Colonic mucosa (tissue), 4 donors: ENCODE measurements at regions not wholly inside any gene's neighbourhood (a gene's known extent, or its start where the extent isn't known, plus 50 kb on each side); places are given as distances from the start of the nearest gene placed in this dataset.

Experiments used
- DNase-seq: peaks from one replicate; pipeline ENCODE4 v3.0.0-alpha.2; 2020
- H3K27ac ChIP-seq: fragments of 200-600 bp; one replicate; pipeline ENCODE4 v1.8.0; 2021
- H3K27me3 ChIP-seq: fragments of 200-600 bp; one replicate; pipeline ENCODE4 v1.8.0; 2021
- H3K36me3 ChIP-seq: fragments of 200-600 bp; one replicate; pipeline ENCODE4 v1.8.0; 2021
- H3K4me1 ChIP-seq: fragments of 200-600 bp; one replicate; pipeline ENCODE4 v1.8.0; 2021; ENCODE audit warnings: mild to moderate bottlenecking
- H3K4me3 ChIP-seq: fragments of 200-600 bp; one replicate; pipeline ENCODE4 v1.8.0; 2021
- H3K9ac ChIP-seq, 2 donors: one replicate each; pipeline ENCODE4 v1.7.0; 2013; ENCODE audit warnings: control low read depth in 2 of 2, low read depth in 2 of 2, low read length in 2 of 2
- H3K9me3 ChIP-seq: fragments of 200-600 bp; one replicate; pipeline ENCODE4 v1.8.0; 2021
- intact Hi-C: fragments of 100-400 bp; cut with DNase I; formaldehyde crosslinking; loops from one replicate; pipeline ENCODE4 v1.14.1; 2022
- TF ChIP-seq, protein P1 (sequence below): fragments of 200-600 bp; IDR thresholded peaks from one replicate; pipeline ENCODE4 v1.8.0; 2022; ENCODE audit warnings: antibody characterized with exemption, mild to moderate bottlenecking
- donor health status: healthy.
- donor health status: DM: no; HTN: no; CAD: no.
- donor health status: DM: no; HTN: no; CAD: no.

DNA sequence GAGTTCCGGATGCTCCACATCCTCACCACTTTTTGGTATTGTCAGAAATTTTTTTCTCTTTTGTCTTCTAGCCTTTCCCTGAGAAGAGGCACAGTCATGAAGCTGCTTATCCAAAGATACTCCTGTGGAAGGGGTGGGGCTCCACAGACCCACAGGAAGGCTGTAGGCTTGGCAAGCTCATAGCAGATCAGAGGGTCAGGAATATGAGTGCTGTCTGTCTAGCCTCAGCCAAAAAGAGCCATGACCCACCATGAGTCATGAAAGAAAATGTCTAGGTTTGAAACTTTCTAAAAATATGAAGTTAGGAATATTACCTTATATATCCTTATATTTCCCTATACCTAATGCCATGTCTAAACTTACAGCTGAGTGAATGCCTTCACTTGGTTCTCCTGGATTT, 118.2 kb upstream of the THBS1 start:
- Histone ChIP-seq H3K9me3 (no peaks in the 10 kb centered on the region), H3K9ac (no peak overlapping the region), H3K27ac (no peak overlapping the region), H3K4me3 (no peak overlapping the region), H3K4me1 (no peaks in the 10 kb centered on the region), H3K27me3 (no peaks in the 10 kb centered on the region), H3K36me3 (no peaks in the 10 kb centered on the region)
- DNase-seq, result no peak
- TF ChIP-seq, protein P1, sequence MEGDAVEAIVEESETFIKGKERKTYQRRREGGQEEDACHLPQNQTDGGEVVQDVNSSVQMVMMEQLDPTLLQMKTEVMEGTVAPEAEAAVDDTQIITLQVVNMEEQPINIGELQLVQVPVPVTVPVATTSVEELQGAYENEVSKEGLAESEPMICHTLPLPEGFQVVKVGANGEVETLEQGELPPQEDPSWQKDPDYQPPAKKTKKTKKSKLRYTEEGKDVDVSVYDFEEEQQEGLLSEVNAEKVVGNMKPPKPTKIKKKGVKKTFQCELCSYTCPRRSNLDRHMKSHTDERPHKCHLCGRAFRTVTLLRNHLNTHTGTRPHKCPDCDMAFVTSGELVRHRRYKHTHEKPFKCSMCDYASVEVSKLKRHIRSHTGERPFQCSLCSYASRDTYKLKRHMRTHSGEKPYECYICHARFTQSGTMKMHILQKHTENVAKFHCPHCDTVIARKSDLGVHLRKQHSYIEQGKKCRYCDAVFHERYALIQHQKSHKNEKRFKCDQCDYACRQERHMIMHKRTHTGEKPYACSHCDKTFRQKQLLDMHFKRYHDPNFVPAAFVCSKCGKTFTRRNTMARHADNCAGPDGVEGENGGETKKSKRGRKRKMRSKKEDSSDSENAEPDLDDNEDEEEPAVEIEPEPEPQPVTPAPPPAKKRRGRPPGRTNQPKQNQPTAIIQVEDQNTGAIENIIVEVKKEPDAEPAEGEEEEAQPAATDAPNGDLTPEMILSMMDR, result no peak
- intact Hi-C loops, result no loop called here

DNA sequence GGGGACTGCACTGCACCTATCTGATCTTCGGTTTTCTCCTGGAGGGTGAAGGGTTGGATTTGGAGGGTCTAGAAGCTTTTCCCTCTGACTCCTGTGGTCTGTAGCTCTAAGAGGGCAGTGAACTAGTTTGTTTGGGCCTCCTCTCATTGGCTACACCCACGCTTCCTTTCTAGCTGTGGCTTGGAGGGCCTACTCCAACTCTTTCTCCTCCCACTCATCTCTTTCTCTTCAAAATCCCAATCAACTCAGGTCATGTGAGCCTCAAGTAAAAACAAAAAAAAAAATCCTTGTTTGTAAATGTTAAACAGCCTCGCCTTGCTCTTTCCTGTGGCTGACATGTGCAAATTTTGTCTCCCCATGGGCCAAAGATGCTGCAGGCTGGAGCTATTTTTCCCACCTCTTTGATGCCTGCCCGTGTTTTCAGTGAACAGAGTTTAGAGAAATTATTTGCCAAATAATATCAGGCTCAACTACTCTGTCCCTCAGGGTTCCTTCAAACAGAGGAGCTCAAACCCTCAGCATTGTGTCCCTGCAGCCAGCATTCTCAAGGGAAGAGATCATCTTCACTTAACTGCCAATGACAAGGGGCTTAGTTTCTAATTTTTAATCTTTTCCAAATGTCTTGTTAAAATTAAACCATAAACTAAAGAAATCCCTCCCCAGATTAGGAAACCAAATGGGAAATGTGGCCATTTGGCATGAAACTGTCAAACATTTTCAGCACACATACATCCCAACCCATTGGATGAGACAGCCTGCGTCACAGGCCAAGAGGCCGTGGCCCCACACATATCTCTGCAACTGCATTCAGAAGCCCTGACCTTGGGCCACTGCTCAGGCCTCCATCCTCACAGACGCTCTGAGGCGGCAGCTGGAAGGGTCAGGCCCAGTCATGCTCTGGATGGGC, 114.8 kb upstream of the THBS1 start:
- H3K27ac ChIP-seq, result peak overlapping the region; percentile 51
- intact Hi-C loops, result no loop called here
- TF ChIP-seq, protein P1, result no peak
- H3K9me3 ChIP-seq, result no peaks in the 10 kb centered on the region
- DNase-seq, result peak; percentile 35
- H3K27me3 ChIP-seq, result no peaks in the 10 kb centered on the region
- no peak overlapping the region for H3K9ac ChIP-seq
- no peaks in the 10 kb centered on the region for H3K36me3 ChIP-seq
- no peaks in the 10 kb centered on the region for H3K4me1 ChIP-seq
- H3K4me3 ChIP-seq, result no peak overlapping the region

DNA sequence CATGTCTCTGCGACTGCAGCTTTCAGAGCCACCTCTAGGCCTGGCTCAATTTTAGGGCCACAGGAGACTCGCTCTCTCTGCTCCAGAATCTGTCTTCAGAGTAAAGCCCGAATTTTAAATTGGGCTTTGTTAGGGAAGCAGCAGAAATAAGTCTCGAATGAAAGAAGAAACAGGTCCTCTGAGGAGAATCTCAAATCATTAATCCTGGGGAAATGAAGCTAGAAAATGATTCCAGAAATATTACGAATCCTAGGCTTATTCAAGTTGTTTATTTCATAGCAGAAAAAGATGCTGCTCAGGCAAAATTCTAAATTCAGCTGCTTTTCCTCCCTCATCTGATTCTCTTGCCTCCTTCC, 114.2 kb upstream of the THBS1 start:
- Histone ChIP-seq H3K4me3 (no peak overlapping the region), H3K36me3 (no peaks in the 10 kb centered on the region), H3K27me3 (no peaks in the 10 kb centered on the region), H3K9me3 (no peaks in the 10 kb centered on the region), H3K4me1 (no peaks in the 10 kb centered on the region), H3K9ac (no peak overlapping the region), H3K27ac (peak overlapping the region; percentile 51)
- TF ChIP-seq, protein P1, result no peak
- intact Hi-C loops, result no loop called here
- DNase-seq, result no peak

DNA sequence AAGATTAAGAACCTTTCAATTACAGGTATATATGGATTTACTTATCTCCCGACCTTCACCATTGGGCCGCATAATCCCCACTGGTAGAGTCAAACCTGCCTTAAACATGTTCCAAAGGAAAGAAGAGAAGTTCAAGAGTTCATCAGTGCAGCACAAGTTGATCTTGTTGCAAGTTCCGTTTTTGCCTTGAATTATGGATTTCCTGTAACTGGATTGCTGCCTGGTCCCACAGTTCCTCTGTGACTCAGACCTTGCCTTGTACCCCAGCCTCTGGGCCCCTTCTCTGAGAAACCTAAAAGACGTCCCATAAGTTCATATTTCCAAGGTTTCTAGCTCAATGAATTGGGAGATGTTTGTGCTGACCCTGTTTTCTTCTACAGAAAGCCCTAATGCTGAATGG, 112.5 kb upstream of the THBS1 start:
- Histone ChIP-seq H3K4me1 (no peaks in the 10 kb centered on the region), H3K36me3 (no peaks in the 10 kb centered on the region), H3K9me3 (no peaks in the 10 kb centered on the region), H3K27ac (peak overlapping the region; percentile 42), H3K9ac (no peak overlapping the region), H3K27me3 (no peaks in the 10 kb centered on the region), H3K4me3 (no peak overlapping the region)
- no peak for DNase-seq
- TF ChIP-seq, protein P1, result no peak
- intact Hi-C loops, result no loop called here

DNA sequence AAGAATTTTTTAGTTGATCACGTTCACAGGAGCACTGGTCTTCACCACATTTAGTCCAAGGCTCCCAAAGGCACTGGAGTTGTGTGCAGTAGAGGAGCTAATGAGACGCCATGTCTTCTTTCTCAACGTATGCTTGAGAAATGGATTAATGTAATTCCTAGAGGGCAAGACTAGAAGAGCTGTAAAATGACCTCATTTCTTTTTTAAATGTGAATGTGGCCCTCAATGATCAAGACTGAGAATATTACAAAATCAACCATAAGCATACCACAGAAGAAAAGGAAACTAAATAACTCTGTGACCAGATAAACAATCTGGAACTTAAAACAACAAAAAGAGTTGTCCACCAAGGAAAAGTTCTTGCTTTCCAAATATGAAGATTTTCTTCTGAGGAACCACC, 112.1 kb upstream of the THBS1 start:
- H3K9me3 ChIP-seq, result no peaks in the 10 kb centered on the region
- H3K27me3 ChIP-seq, result no peaks in the 10 kb centered on the region
- H3K27ac ChIP-seq, result peak overlapping the region; percentile 42
- no peak overlapping the region for H3K4me3 ChIP-seq
- no peaks in the 10 kb centered on the region for H3K4me1 ChIP-seq
- TF ChIP-seq, protein P1, result no peak
- H3K9ac ChIP-seq, result no peak overlapping the region
- intact Hi-C loops, result no loop called here
- DNase-seq, result no peak
- no peaks in the 10 kb centered on the region for H3K36me3 ChIP-seq
